Fibroblast of villous mesenchyme (primary cell): ENCODE measurements at regions not wholly inside any gene's neighbourhood (a gene's known extent, or its start where the extent isn't known, plus 50 kb on each side); places are given as distances from the start of the nearest gene placed in this dataset.
"Not testable (repeated sequence)": the region's sequence is repeated elsewhere in the genome, so short reads cannot be mapped to it uniquely, and the experiment has no call there.

Experiments used
- DNase-seq: peaks from one replicate; pipeline ENCODE4 v3.0.0-alpha.2; 2010; ENCODE audit warnings: low read depth
- H3K4me3 ChIP-seq: 2 replicates; pipeline ENCODE4 v1.5.1; 2011; ENCODE audit warnings: low read depth, mild to moderate bottlenecking, low read length
- CTCF ChIP-seq: IDR thresholded peaks from 2 replicates; pipeline ENCODE4 v1.5.1; 2012; ENCODE audit warnings: low read depth, mild to moderate bottlenecking, low read length; ENCODE audit not compliant: insufficient read depth

DNA sequence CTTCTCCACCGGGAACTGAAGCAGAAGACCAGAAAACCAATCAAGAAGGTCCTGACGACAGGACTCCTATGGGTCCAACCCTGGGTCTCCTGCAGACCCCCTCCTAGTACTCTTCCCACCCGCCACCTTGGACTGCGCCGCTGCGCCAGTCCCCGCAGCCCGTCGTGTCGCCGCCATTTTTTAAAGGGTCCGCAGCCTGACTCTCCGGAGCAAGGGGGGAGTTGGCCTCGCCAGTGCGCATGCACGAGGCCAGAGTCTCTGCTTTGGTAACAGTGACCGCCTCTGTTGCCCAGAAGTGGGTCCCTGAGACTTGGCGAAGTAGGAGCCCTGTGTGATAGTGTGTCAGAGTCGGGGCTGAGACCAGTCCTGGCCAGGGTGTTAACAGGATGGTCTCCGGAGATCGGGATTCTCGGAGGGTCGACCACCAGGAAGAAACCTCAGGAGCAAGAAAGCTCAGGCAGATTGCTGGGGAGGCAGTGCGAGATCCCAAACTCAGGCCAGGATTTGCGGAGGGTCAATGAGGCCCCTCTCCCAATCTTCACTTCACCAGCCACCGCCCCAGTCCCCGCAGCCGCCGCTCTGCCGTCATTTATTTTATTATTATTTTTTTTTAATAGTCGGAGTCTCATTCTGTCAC lies 612.5 kb downstream of the KCNJ18 start:
- no peak for DNase-seq
- TF ChIP-seq CTCF: no peak
- H3K4me3 ChIP-seq: no peak overlapping the region

GRCh38 chr17:22305356-22306071 lies 613.2 kb downstream of the KCNJ18 start:
- no peak for TF ChIP-seq CTCF
- no peak for DNase-seq
- no peak overlapping the region for H3K4me3 ChIP-seq

- H3K4me3 ChIP-seq, DNase-seq: not testable (repeated sequence)
Measured at GRCh38 chr17:22310292-22310691, 618.0 kb downstream of the KCNJ18 start.

DNA sequence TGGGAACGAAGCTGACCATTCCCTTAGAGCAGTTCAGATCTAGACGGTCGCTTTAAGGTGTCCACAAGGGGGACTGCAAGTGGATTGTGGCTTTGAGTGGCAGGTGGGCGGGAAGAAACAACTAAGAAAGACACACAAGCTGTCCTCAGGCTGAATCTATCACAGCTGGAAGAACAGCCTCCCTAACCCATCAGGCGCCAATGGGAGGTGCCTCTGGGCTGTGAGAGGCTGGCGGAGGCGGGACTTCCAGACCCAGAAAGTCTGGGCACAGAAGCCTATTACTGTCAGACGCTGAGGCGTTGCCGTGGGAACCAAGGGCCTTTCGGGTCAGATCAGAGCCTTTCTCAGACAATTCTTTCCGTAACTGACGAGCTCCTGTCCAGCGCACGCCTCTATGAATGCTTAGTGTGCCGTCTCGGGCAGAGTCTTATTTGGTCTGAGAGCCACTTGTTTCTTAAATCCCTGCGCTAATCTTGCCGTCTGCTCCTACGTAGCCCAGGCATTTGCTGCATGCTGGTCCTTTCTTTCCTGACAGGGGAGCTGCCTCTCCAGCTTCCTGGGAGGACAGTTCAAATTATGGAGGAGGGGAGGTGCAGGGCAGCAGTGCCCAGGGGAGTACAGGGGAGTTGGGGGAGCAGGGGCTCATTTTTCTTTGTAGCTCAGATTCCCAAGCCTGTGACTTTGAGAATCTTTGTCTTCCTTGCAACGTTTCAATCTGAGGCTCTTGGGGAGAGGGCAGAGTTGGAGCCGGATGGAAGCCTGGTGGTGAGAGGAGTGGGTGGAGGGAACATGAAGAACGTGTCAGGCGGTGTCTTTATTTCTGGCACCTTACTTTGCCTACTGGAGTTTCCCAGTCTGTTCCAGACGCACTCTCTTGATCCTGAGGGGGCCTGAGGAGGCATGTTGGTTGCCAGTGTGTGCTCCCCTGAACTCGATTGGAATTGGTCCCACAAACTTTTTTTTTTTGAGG lies 618.7 kb downstream of the KCNJ18 start:
- no peak overlapping the region for H3K4me3 ChIP-seq

GRCh38 chr17:22321001-22321400 lies 628.7 kb downstream of the KCNJ18 start:
- DNase-seq, H3K4me3 ChIP-seq: not testable (repeated sequence)

More for the DNA sequence above, 618.7 kb downstream of the KCNJ18 start:
- no peak for DNase-seq
- TF ChIP-seq CTCF: no peak

- DNase-seq, H3K4me3 ChIP-seq: not testable (repeated sequence)
Measured at GRCh38 chr17:22322893-22323550, 630.7 kb downstream of the KCNJ18 start.

DNA sequence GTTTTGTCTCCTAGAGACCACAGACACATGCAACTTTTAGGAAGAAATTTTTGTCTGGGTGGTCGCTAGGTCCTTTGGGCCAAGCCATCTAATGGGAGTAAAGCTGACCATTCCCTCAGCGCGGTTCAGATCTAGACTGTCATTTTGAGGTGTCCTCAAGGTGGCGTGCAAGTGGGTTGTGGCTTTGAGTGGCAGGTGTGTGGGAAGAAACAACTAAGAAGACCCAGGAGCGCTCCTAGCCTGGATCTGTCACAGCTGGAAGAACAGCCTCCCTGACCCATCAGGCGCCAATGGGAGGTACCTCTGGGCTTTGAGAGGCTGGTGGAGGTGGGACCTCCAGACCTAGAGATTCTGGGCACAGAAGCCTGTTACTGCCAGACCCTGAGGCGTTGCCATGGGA lies 645.1 kb downstream of the KCNJ18 start:
- no peak for DNase-seq
- TF ChIP-seq CTCF: no peak
- no peak overlapping the region for H3K4me3 ChIP-seq

- not testable (repeated sequence) for DNase-seq
Measured at GRCh38 chr17:22356603-22357002, 664.3 kb downstream of the KCNJ18 start.

GRCh38 chr17:22370988-22371387 lies 678.7 kb downstream of the KCNJ18 start:
- not testable (repeated sequence) for DNase-seq

More at GRCh38 chr17:22356603-22357002, 664.3 kb downstream of the KCNJ18 start:
- not testable (repeated sequence) for H3K4me3 ChIP-seq

More at GRCh38 chr17:22370988-22371387, 678.7 kb downstream of the KCNJ18 start:
- not testable (repeated sequence) for H3K4me3 ChIP-seq
